GM10266 (cell line): ENCODE measurements at regions not wholly inside any gene's neighbourhood (a gene's known extent, or its start where the extent isn't known, plus 50 kb on each side); places are given as distances from the start of the nearest gene placed in this dataset.

ENCODE experiments used
- DNase-seq: peaks from one replicate; pipeline ENCODE4 v3.0.0; 2012; ENCODE audit errors: extremely low spot score
- TF ChIP-seq, protein P1 (sequence below): IDR thresholded peaks from 2 replicates; pipeline ENCODE4 v1.5.1; 2012; ENCODE audit warnings: mild to moderate bottlenecking, low read depth; ENCODE audit not compliant: control insufficient read depth, insufficient read depth; ENCODE audit errors: missing control alignments

DNA sequence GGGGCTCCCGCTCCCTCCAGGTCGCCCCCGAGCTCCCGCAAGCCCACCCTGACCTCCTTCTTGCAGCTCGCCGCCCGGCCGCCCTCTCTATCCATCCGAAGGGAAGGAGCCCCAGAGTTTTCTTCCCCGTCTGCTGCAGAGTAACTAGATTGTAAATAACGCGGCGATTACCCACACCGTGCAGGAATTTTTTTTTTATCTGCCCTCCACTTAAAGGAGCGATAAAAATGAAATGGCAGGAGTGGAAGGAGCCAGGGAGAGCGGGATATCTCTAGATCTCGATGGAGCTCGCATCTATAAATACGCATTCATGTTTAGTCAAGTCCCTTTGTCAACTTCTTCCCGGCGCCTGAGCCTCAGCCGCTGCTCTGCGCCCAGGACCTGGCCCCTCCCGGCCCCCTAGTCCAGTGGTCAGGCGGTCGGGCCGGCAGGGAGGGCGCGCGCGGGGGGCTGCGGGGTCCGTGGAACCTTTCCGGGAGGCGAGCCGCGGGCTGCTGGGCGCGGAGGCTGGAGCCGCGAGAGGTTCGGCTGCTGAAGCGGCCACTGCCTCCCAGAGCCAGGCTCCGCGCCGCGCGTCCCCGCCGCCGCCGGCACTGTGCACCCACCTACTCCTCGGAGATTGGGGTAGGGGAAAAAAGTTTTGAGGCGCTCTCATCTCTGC lies 386.0 kb downstream of the BCAT1 start:
- DNase-seq, result peak; percentile 62

DNA sequence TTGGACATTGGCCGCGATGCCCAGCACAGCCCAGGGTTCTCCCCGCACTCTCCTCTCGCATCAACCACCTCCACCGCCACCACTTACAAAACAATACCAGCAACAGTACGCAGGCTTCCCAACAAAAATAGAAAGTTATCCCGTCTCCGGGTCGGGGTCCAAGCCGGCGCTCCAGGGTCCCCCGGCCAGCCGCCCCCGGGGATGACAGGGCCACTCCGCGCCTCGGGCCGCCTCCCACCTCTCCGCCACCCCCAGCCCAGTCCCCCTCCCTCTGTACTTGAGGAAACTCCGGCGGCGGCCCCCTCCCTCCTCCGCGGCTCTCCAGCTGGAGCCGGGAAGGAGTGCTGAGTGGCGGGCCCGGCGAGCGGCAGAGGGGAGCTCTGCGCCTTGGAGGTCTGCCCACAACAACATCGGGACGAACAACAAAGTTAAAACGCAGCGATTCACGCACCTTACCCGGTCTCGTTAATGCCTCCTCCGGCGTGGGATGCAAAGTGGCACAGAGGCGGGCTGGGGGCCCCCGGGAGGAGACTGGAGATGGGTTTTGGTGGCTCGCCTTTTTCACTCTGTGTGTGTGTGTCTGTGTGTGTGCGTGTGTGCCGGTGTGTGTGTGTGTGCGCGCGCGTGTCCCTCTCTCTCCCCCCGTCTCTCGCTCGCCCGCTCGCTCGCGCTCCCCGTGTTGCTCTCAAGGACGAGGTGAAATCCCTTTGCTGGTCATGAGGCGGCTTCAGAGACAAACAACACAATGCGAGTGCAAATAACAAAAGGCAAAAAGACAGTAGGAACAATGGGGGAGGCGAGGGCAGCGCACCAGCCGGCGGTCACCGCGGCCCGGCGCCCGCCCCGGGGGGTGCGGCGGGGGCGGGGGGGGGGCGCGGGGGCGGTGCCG lies 386.8 kb downstream of the BCAT1 start:
- TF ChIP-seq, protein P1, sequence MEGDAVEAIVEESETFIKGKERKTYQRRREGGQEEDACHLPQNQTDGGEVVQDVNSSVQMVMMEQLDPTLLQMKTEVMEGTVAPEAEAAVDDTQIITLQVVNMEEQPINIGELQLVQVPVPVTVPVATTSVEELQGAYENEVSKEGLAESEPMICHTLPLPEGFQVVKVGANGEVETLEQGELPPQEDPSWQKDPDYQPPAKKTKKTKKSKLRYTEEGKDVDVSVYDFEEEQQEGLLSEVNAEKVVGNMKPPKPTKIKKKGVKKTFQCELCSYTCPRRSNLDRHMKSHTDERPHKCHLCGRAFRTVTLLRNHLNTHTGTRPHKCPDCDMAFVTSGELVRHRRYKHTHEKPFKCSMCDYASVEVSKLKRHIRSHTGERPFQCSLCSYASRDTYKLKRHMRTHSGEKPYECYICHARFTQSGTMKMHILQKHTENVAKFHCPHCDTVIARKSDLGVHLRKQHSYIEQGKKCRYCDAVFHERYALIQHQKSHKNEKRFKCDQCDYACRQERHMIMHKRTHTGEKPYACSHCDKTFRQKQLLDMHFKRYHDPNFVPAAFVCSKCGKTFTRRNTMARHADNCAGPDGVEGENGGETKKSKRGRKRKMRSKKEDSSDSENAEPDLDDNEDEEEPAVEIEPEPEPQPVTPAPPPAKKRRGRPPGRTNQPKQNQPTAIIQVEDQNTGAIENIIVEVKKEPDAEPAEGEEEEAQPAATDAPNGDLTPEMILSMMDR, result no peak
- peak; percentile 61 for DNase-seq

More for the DNA sequence above, 386.0 kb downstream of the BCAT1 start:
- TF ChIP-seq, protein P1, result no peak

DNA sequence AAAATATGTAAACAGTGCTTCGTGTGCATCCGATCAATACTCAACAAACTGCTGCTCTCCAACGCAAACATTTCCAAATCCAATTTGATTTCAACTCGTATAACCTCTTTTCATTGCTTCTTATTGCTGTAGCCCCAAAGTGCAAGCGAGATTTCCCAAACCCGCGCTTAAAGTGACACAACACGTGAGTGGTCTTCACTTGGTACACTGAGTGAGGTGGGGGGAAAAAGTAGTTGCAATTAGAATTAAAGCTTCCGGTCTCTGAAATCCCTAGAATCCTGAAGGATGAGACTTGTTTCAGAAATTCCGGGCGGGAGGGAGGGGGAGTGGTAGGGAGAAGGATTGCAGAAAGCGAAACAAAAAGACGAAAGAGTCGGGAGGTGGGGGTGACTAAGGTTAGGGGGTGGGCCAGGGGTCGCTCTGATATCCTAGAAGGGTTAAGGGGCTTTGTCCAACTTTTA lies 387.5 kb downstream of the BCAT1 start:
- TF ChIP-seq, protein P1, result no peak
- DNase-seq, result no peak

DNA sequence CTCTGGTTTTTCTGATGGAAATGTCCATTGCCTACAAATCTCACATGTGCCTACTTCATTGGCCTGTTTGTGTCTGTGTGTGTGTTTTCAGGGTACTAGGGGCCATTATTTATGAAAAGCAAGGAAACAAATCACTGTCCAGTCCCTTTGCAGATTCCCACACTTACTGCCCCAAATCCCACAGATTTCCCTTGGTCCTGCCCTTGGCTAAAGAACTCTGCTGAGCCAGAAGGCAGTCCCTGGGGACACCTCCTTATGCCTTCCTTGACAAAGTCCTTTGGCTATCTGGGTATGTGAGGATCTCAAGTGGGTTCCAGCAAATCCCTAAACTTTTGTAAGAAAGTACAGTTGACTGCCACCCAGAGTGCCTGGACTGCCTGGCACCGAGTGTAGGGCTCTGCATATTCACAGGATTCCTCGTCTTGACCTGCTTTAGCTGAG lies 388.1 kb downstream of the BCAT1 start:
- no peak for DNase-seq
- TF ChIP-seq, protein P1, result no peak

DNA sequence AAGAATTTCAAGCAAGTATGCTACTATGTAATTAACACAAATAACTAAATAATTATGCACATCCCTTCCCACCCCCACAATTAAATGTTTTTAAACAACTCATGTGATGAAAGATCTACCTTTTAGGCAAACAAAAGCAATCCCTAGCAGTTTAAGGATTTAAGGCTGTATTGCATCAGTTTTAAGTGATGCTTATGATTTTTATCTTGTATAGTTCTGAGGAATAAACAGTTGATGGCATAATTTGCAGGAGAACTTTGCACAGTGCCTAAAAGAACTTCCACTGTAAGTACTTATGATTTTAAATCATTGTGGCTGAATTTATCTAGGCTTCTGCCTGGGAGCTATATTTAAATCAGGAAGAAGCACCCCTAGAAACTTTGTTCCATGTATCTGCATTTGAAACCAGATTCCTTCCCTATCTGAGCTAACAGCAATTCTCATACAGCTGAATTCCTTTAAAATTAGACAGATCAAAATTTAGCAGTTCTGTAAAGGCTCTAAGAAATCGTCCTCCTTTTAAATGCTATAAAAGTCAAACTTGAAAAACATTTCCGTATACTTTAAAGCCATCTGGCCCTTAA lies 388.6 kb downstream of the BCAT1 start:
- TF ChIP-seq, protein P1, result no peak
- no peak for DNase-seq

DNA sequence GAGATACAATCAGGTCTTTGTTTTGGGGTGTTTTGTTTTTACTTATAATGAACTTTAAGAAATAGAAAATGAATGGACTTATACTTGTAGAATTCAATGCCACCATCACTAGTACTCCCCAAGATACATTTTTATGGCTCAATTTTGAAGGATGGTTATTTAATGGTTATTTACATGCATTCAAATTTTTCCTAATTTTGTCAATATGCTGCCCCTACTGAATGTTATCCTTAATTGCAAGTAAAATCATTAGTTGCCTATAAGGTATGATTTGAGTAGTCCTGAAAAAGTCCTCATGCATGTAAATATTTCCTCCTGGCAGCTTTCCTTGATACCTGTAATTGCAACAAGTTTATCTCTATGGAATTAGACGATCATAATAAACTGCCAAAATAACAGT lies 391.2 kb downstream of the BCAT1 start:
- no peak for DNase-seq
- TF ChIP-seq, protein P1, result no peak
